ENCODE measurements at regions not wholly inside any gene's neighbourhood (a gene's known extent, or its start where the extent isn't known, plus 50 kb on each side); places are given as distances from the start of the nearest gene placed in this dataset.

GRCh38 chr2:200013906-200014305 lies 58.5 kb downstream of the MAIP1 start:
- H3K27me3 ChIP-seq (ENCODE audit: insufficient read depth, low read depth, low read length) = no peaks in the 10 kb centered on the region
- no peaks in the 10 kb centered on the region for H3K36me3 ChIP-seq (ENCODE audit: insufficient read depth, low read length)
- no peak overlapping the region for H3K9ac ChIP-seq (ENCODE audit: low read length)
- H3K9me3 ChIP-seq (ENCODE audit: low read length) = no peaks in the 10 kb centered on the region
- no peak overlapping the region for H3K4me3 ChIP-seq (ENCODE audit: low read length)
- no peaks in the 10 kb centered on the region for H3F3A ChIP-seq (ENCODE audit: insufficient read depth, low read length, poor library complexity, severe bottlenecking)
- no peak overlapping the region for H3K4me2 ChIP-seq (ENCODE audit: low read length)
- H4K20me1 ChIP-seq (ENCODE audit: insufficient read depth) = no peaks in the 10 kb centered on the region
- no peak overlapping the region for H3K27ac ChIP-seq (ENCODE audit: low read length)
- no peak overlapping the region for H2AFZ ChIP-seq (ENCODE audit: low read depth, low read length)
- H3K9me2 ChIP-seq (ENCODE audit: insufficient read depth, low read length) = no peaks in the 10 kb centered on the region
- TF ChIP-seq CTCF (IDR thresholded peaks at IDR 0.05; ENCODE audit: poor library complexity, severe bottlenecking) (no peak), SMC3 (conservative IDR thresholded peaks at IDR 0.05; ENCODE audit: poor library complexity) (no peak), REST (IDR thresholded peaks at IDR 0.05; ENCODE audit: borderline replicate concordance) (no peak), EZH2 (IDR thresholded peaks at IDR 0.05; ENCODE audit: borderline replicate concordance, insufficient read depth, low read length, poor library complexity, severe bottlenecking) (no peak)
- no peaks in the 10 kb centered on the region for H3K79me2 ChIP-seq (replicated peaks; ENCODE audit: insufficient read depth, low read length)

- H3K9me2 ChIP-seq (ENCODE audit: insufficient read depth, low read length) = no peaks in the 10 kb centered on the region
- no peak overlapping the region for H3K27ac ChIP-seq (ENCODE audit: low read length)
- no peaks in the 10 kb centered on the region for H3F3A ChIP-seq (ENCODE audit: insufficient read depth, low read length, poor library complexity, severe bottlenecking)
- TF ChIP-seq POLR2AphosphoS5 (IDR thresholded peaks at IDR 0.05) (no peak), EZH2 (IDR thresholded peaks at IDR 0.05; ENCODE audit: borderline replicate concordance, insufficient read depth, low read length, poor library complexity, severe bottlenecking) (no peak), EP300 (conservative IDR thresholded peaks at IDR 0.05; ENCODE audit: poor library complexity, severe bottlenecking) (no peak), SMC3 (conservative IDR thresholded peaks at IDR 0.05; ENCODE audit: poor library complexity) (no peak), TAF1 (IDR thresholded peaks at IDR 0.05; ENCODE audit: low read depth) (no peak), RAD21 (conservative IDR thresholded peaks at IDR 0.05) (no peak), MXI1 (conservative IDR thresholded peaks at IDR 0.05; ENCODE audit: poor library complexity, severe bottlenecking) (no peak), CTCF (IDR thresholded peaks at IDR 0.05; ENCODE audit: poor library complexity, severe bottlenecking) (no peak), REST (IDR thresholded peaks at IDR 0.05; ENCODE audit: borderline replicate concordance) (no peak)
- H3K36me3 ChIP-seq (ENCODE audit: insufficient read depth, low read length) = no peaks in the 10 kb centered on the region
- no peaks in the 10 kb centered on the region for H3K9me3 ChIP-seq (ENCODE audit: low read length)
- H3K4me3 ChIP-seq (ENCODE audit: low read length) = no peak overlapping the region
- H2AFZ ChIP-seq (ENCODE audit: low read depth, low read length) = no peak overlapping the region
- H4K20me1 ChIP-seq (ENCODE audit: insufficient read depth) = no peaks in the 10 kb centered on the region
- no peak overlapping the region for H3K4me2 ChIP-seq (ENCODE audit: low read length)
- H3K27me3 ChIP-seq (ENCODE audit: insufficient read depth, low read depth, low read length) = no peaks in the 10 kb centered on the region
- no peak overlapping the region for H3K9ac ChIP-seq (ENCODE audit: low read length)
- no peaks in the 10 kb centered on the region for H3K79me2 ChIP-seq (replicated peaks; ENCODE audit: insufficient read depth, low read length)
Measured at GRCh38 chr2:200021449-200022114, 66.2 kb downstream of the MAIP1 start.

Data from neural cell (in vitro differentiated cells).